PC-3 (cell line): ENCODE measurements at regions not wholly inside any gene's neighbourhood (a gene's known extent, or its start where the extent isn't known, plus 50 kb on each side); places are given as distances from the start of the nearest gene placed in this dataset.

Experiments
- CTCF ChIP-seq: fragments of 300-600 bp; sonication (generic); conservative IDR thresholded peaks from 2 replicates; pipeline ENCODE4 v1.5.1; 2017; ENCODE audit warnings: antibody characterized with exemption, low read depth, mild to moderate bottlenecking, low read length
- EZH2 ChIP-seq: fragments of 300-600 bp; sonication (generic); IDR thresholded peaks from one replicate; pipeline ENCODE4 v1.6.1; 2017; ENCODE audit warnings: antibody characterized with exemption, mild to moderate bottlenecking, low read length; ENCODE audit not compliant: unreplicated experiment

- TF ChIP-seq CTCF (no peak), EZH2 (no peak)
These were observed 1178.0 kb downstream of the UQCRFS1 start for GRCh38 chr19:28034936-28035335.
